Ishikawa (cell line): ENCODE measurements at regions not wholly inside any gene's neighbourhood (a gene's known extent, or its start where the extent isn't known, plus 50 kb on each side); places are given as distances from the start of the nearest gene placed in this dataset.

Experiments used
- CEBPB ChIP-seq: IDR thresholded peaks from 2 replicates; pipeline ENCODE4 v1.6.1; 2012
- CREB1 ChIP-seq: IDR thresholded peaks from 2 replicates; pipeline ENCODE4 v1.6.1; 2012; ENCODE audit warnings: low read depth
- EGR1 ChIP-seq: IDR thresholded peaks from 2 replicates; pipeline ENCODE4 v1.6.1; 2012
- EP300 ChIP-seq: IDR thresholded peaks from 2 replicates; pipeline ENCODE4 v1.6.1; 2012; ENCODE audit warnings: borderline replicate concordance
- FOXM1 ChIP-seq: IDR thresholded peaks from 2 replicates; pipeline ENCODE4 v1.6.1; 2012; ENCODE audit warnings: low read depth, borderline replicate concordance
- MAX ChIP-seq: IDR thresholded peaks from 2 replicates; pipeline ENCODE4 v1.6.1; 2012
- NFIC ChIP-seq: IDR thresholded peaks from 2 replicates; pipeline ENCODE4 v1.6.1; 2012
- RAD21 ChIP-seq: IDR thresholded peaks from 2 replicates; pipeline ENCODE4 v1.6.1; 2012; ENCODE audit warnings: low read depth
- REST ChIP-seq: IDR thresholded peaks from 2 replicates; pipeline ENCODE4 v1.6.1; 2012; ENCODE audit warnings: low read depth, mild to moderate bottlenecking
- TAF1 ChIP-seq: IDR thresholded peaks from 2 replicates; pipeline ENCODE4 v1.6.1; 2012; ENCODE audit warnings: low read depth, mild to moderate bottlenecking
- TCF12 ChIP-seq: IDR thresholded peaks from 2 replicates; pipeline ENCODE4 v1.6.1; 2012; ENCODE audit warnings: low read depth
- TEAD4 ChIP-seq: IDR thresholded peaks from 2 replicates; pipeline ENCODE4 v1.6.1; 2012
- USF1 ChIP-seq: IDR thresholded peaks from 2 replicates; pipeline ENCODE4 v1.6.1; 2012
- YY1 ChIP-seq: IDR thresholded peaks from 2 replicates; pipeline ENCODE4 v1.6.1; 2012; ENCODE audit warnings: low read depth
- ZBTB7A ChIP-seq: IDR thresholded peaks from 2 replicates; pipeline ENCODE4 v1.6.1; 2012; ENCODE audit warnings: low read depth

GRCh38 chr7:136585954-136586670 is 282.3 kb upstream of the CHRM2 start:
- TF ChIP-seq REST (no peak), TCF12 (no peak), TAF1 (no peak)

GRCh38 chr7:136566491-136566890 is 302.0 kb upstream of the CHRM2 start:
- no peak for TF ChIP-seq ZBTB7A
- no peak for TF ChIP-seq EGR1
- TF ChIP-seq CREB1 = no peak
- no peak for TF ChIP-seq MAX
- TF ChIP-seq RAD21 = no peak
- TF ChIP-seq FOXM1 = no peak
- TF ChIP-seq YY1 = no peak
- no peak for TF ChIP-seq USF1
- TF ChIP-seq TAF1 = no peak
- no peak for TF ChIP-seq NFIC
- no peak for TF ChIP-seq CEBPB
- no peak for TF ChIP-seq TCF12
- TF ChIP-seq EP300 = no peak
- no peak for TF ChIP-seq TEAD4
- TF ChIP-seq REST = no peak

GRCh38 chr7:136555933-136556332 is 312.5 kb upstream of the CHRM2 start:
- no peak for TF ChIP-seq TCF12
- TF ChIP-seq USF1 = no peak
- no peak for TF ChIP-seq TEAD4
- TF ChIP-seq NFIC = no peak

GRCh38 chr7:136551618-136552017 is 316.8 kb upstream of the CHRM2 start:
- no peak for TF ChIP-seq NFIC
- TF ChIP-seq TAF1 = no peak
- TF ChIP-seq MAX = no peak
- TF ChIP-seq REST = no peak
- no peak for TF ChIP-seq YY1
- TF ChIP-seq EP300 = no peak
- no peak for TF ChIP-seq CEBPB
- no peak for TF ChIP-seq RAD21
- TF ChIP-seq TCF12 = no peak
- TF ChIP-seq TEAD4 = no peak
- TF ChIP-seq USF1 = no peak
- TF ChIP-seq ZBTB7A = no peak
- no peak for TF ChIP-seq CREB1

- TF ChIP-seq RAD21 (no peak), EGR1 (no peak), USF1 (no peak), YY1 (no peak), FOXM1 (no peak), ZBTB7A (no peak)
Observed at GRCh38 chr7:136549756-136550155, 318.7 kb upstream of the CHRM2 start.
